HepG2 (cell line): ENCODE measurements at regions not wholly inside any gene's neighbourhood (a gene's known extent, or its start where the extent isn't known, plus 50 kb on each side); places are given as distances from the start of the nearest gene placed in this dataset.

Experiments used
- CBX1 ChIP-seq: IDR thresholded peaks from one replicate; pipeline ENCODE4 v1.6.1; 2016; ENCODE audit warnings: antibody characterized with exemption, low read depth
- MAFF ChIP-seq: IDR thresholded peaks from 2 replicates; pipeline ENCODE4 v1.6.1; 2011; ENCODE audit warnings: low read depth, low read length, improper control_type of control experiment
- MLX ChIP-seq: IDR thresholded peaks from 2 replicates; pipeline ENCODE4 v1.6.1; 2016
- NCOA2 ChIP-seq: sonication (generic); formaldehyde crosslinking; IDR thresholded peaks from 2 replicates; pipeline ENCODE4 v1.8.0; 2022; ENCODE audit warnings: inconsistent platforms

GRCh38 chr18:10310626-10311025, 143.8 kb upstream of the APCDD1 start:
- TF ChIP-seq NCOA2 (CRISPR knock-in tag) (no peak), MAFF (no peak), MLX (CRISPR knock-in tag) (no peak), CBX1 (no peak)
